Sigmoid colon (tissue), 4 donors: ENCODE measurements at regions not wholly inside any gene's neighbourhood (a gene's known extent, or its start where the extent isn't known, plus 50 kb on each side); places are given as distances from the start of the nearest gene placed in this dataset.

Experiments
- EP300 ChIP-seq, 4 donors: sonication (generic); formaldehyde crosslinking; IDR thresholded peaks; one replicate each; pipeline ENCODE4 v1.6.1; 2017; ENCODE audit warnings: antibody characterized with exemption in 4 of 4
- POLR2A ChIP-seq, 2 donors: fragments of 450-650 bp; IDR thresholded peaks; one replicate each; pipeline ENCODE4 v1.6.1; 2016; ENCODE audit warnings: antibody characterized with exemption in 2 of 2, mild to moderate bottlenecking in 2 of 2, moderate library complexity in 2 of 2
- POLR2AphosphoS5 ChIP-seq, 4 donors: sonication (generic); formaldehyde crosslinking; IDR thresholded peaks; one replicate each; pipeline ENCODE4 v1.6.1; 2017; ENCODE audit warnings: antibody characterized with exemption in 4 of 4
- TF ChIP-seq, protein P1 (sequence below), 4 experiments: fragments of 450-650 bp in 3 of 4; fragments of 200-600 bp in 1 of 4; IDR thresholded peaks; one replicate each; pipeline ENCODE4 v1.5.1; 2016 to 2019; ENCODE audit warnings: antibody characterized with exemption in 4 of 4, mild to moderate bottlenecking in 3 of 4, moderate library complexity in 2 of 4

DNA sequence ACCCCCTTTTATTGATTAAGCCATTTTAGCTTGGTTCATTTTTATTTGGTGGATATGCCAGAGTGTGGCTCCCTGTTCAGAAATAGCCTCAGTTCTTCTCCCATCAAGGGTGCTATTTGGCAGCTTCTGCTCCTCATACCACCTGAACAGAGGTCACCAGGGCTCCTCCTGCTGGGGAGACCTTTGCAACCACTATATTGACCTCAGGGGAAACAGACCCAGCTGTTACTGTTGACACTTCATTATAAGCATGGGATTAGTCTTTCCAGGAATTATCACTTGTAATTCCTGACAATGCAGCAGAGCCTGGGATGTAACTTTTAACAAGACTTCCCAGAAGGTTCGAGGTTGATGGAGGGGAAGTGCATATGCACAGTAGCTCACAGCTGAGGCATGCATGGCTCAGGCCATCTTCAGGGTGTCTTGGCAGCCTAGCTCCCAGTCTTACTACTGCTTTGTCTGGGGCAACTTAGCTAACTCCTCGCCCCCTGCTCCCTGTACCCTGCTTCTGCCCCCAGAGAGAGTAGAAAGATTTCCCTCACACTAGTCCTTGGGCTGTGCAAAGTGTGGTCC lies 239.4 kb upstream of the SPRED2 start:
- TF ChIP-seq, protein P1, sequence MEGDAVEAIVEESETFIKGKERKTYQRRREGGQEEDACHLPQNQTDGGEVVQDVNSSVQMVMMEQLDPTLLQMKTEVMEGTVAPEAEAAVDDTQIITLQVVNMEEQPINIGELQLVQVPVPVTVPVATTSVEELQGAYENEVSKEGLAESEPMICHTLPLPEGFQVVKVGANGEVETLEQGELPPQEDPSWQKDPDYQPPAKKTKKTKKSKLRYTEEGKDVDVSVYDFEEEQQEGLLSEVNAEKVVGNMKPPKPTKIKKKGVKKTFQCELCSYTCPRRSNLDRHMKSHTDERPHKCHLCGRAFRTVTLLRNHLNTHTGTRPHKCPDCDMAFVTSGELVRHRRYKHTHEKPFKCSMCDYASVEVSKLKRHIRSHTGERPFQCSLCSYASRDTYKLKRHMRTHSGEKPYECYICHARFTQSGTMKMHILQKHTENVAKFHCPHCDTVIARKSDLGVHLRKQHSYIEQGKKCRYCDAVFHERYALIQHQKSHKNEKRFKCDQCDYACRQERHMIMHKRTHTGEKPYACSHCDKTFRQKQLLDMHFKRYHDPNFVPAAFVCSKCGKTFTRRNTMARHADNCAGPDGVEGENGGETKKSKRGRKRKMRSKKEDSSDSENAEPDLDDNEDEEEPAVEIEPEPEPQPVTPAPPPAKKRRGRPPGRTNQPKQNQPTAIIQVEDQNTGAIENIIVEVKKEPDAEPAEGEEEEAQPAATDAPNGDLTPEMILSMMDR (IDR thresholded peaks at IDR 0.05): no peak
- no peak for TF ChIP-seq POLR2AphosphoS5 (IDR thresholded peaks at IDR 0.05)
- TF ChIP-seq POLR2A (IDR thresholded peaks at IDR 0.05): no peak
- TF ChIP-seq EP300 (IDR thresholded peaks at IDR 0.05): no peak
